ENCODE measurements at regions not wholly inside any gene's neighbourhood (a gene's known extent, or its start where the extent isn't known, plus 50 kb on each side); places are given as distances from the start of the nearest gene placed in this dataset.

DNA sequence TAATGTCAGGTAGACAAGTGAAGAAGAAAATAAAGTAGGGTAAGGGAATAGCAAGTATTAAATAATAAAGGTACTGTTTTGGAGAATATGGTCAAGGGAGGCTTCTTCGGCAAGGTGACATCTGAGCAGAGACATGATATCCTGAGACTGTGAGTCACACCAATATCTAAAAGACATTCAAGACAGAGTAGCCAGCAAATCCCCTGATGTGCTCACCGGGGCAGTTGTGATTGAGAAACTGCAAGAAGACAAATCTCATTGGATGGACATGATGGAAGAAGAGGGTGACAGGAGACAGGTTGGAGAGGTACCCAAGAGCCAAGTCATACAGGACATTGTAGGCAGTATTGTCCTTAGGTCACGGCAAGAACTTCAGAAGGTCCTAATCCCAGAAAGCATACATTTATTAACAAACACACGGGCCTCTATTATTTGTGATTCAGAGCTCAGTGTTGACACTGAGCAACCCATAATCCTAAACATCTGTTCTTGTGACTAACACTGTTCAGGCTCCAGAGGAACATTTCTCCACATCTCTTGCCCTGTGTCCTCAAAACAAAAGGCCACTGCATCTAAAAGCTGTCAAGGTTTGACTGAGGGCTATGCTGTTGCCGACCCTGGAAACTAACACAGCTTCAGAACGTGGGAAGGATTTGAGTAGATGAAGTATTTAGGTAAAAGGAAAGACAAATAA lies 258.7 kb upstream of the CLINT1 start:
- DNase-seq (ENCODE audit: low spot score), result no peak

DNA sequence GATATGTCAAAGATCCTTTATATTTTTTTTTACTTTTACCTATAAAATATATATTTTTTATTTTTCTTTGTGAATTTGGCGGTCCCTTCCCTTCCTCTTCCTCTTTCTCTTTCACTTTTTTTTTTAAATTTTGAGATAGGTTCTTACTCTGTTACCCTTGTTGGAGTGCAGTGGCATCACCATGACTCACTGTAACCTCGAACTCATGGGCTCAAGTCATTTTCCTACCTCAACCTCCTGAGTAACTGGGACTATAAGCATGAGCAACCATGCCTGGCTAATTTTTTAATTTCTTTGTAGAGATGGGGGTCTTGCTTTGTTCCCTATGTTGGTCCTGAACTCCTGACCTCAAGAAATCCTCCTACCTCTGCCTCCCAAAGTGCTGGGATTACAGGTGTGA lies 258.0 kb upstream of the CLINT1 start:
- DNase-seq (ENCODE audit: low spot score), result no peak

DNA sequence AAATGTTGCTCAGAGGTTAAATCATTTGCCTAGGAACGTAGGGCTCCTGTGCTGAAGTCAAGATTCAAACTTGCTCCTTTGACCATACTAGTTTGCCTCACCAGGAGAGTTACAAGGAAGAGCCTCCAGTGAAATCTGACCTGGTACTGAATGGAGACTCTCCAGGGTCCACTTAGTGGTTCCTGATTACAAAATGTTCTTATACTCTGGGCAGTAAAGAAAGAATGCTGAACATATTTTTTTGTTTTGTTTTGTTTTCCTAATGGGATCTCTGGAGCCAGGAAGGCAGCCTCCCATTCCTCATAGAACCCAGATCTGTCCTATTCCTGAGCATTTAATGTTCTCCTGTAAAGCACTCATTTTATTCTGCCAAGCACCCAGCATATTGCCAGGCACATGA lies 256.5 kb upstream of the CLINT1 start:
- no peak for DNase-seq (ENCODE audit: low spot score)

DNA sequence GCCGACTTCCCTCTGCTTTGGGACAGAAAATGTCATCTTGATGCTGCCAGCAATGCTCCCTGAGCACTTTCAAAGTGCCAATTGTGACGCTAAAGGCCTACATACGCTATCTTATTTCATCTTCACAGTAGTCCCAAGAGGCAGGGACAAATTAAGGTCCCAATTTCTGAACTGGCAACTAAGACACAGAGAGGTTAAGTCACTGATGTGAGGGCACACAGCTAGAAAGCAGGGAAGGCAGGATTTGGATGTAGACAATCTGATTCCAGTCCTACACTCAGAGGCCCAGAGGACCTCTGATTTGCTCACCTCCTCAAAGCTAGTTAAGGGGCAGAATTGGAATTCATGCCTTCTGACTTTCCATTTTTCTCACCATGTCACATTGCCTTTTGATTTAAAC lies 249.2 kb upstream of the CLINT1 start:
- no peak for DNase-seq (ENCODE audit: low spot score)

DNA sequence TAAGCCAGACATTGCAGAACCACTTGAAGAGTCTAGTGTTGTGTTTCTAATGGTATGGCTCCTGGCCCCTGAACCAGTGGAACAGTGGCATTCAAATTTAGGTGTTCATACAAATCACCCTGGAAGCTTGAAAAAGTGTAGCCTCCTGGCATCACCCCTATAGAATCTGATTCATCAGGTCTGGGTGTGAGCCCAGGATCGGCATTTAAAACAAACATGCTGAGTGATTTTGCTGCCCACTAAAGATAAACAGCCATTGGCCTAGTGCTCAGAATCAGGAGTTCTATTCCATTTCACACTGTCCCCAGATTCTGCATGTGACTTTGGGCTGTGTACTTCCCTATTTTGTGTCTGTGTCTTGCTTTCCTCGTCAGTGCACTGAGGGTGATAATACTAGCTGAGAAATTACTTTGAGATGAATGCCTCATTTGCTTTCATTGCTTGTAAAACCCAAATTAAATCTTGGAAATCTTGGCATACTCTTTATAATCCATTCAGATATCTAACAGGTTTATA lies 241.5 kb upstream of the CLINT1 start:
- DNase-seq (ENCODE audit: low spot score), result no peak

DNA sequence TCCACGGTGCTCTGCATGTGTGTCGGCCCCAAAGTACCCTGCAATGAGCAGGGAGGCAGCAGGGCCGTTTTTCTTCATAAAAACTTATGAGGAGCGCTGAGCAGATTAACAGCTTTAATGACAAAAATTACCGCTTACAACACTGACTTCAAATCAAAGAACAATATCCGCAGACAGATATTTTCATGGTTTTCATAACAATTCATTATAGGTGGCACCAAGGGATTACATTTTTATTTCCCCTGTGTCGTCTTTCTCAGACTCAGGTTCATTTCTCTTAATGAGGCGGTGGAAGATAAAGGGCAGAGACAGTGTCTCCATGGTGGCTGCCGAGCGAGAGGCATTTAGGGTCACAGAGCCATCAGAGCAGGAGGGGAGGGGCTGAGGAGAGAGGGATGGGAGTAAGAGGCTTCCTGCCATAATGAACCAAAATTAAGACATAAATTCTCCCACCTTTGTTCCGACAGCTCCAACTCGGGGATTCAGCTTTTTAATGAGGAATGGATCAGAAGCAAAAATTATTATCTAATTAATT lies 240.7 kb upstream of the CLINT1 start:
- no peak for DNase-seq (ENCODE audit: low spot score)

DNA sequence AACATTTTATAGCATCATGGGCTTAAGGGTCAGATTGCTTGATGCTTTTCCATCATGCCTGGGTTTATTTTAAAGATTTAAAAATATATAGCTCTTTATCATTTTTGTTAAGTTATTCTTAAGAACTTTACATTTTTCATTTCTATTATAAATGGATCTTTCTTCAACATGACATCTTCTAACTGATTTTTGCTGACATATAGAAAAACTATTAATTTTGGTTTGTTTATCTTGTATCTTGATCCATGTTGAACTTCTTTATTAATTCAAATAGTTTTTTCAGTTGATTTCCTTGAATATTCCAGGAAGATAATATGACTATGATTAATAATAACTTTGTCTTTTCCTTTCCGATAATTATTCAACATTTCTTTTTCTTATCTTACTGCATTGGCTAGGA lies 237.9 kb upstream of the CLINT1 start:
- DNase-seq (ENCODE audit: low spot score), result no peak

DNA sequence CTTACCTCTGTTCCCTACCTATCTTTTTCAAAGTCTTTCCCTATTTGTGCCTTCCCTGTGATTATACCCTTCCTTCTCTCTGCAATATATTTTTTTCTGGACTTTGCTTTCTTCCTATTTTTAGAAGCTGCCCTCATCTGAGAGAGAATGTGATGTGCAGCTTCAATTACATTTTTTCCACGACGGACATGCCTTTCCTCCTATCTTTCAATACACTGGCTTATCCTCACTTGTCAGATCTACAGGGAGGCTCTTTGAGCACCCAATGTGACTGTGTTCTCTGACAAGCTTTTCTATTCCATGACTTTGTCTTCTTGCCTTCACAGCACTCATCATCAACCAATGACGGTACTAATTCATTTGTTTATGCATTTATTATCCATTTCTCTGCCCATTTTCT lies 227.9 kb upstream of the CLINT1 start:
- DNase-seq (ENCODE audit: low spot score), result no peak

DNA sequence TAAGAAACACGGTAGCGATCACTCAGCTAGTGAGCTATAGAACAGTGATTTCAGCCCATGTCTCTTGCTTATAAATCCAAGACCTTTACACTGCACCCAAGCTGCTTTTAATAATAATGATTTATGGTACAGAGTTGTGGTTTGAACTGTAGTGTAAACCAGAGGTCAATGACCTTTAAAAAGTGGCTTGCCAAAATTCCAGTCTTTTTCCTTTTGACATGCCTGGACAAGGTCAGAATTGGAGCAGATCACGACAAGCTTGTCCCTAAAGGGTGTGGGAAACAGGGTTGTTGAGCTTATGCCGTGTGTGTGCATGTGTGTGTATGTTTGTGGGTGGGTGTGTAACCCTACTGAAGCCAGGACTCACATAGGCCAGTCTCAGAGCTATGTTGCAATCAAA lies 225.3 kb upstream of the CLINT1 start:
- DNase-seq (ENCODE audit: low spot score), result no peak

DNA sequence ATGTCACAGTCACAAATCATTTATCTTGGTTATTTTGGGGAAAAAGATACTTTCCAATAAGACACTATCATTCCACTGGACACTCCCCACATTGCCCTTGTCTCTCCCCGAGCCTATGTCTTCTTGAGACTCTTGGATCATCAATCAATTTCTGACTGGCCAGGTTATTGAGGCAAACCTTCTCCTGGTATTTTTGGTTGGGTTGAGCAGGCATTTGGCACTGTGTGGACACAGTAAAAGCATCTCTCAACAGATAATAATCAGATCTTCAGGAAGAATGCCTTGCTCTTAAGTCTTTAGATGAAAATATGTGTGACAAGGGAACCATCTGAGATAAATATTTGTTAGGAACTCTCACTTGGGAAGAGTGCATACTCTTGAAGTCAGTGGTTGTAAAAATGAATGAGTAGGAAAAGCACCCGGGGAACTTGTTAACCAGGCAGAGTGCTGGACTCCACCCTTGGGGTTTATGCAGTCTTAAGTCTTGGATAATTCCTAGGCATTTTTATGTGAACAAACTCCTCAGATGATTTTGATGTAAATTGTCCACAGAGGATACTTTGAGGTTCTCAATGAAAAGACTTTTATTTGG lies 223.8 kb upstream of the CLINT1 start:
- no peak for DNase-seq (ENCODE audit: low spot score)

DNA sequence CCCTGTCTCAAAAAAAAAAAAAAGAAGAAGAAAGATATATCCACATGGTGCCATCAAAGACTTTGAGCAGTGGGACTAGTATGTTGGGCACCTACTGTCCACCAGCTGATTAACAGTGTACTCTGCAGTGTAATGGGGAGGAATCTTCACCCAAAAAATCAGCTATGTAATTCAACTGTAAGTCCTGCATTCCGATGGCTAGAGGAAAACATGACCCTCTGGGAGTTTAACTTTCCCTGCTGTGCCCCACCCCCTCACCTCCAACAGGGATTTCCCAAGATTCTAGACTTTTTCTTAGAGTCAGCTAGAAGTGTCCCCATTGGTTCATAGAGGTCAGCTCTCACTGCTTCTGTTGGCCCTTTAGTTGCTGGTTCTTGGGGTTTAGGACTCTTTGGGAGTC lies 221.2 kb upstream of the CLINT1 start:
- DNase-seq (ENCODE audit: low spot score), result no peak

DNA sequence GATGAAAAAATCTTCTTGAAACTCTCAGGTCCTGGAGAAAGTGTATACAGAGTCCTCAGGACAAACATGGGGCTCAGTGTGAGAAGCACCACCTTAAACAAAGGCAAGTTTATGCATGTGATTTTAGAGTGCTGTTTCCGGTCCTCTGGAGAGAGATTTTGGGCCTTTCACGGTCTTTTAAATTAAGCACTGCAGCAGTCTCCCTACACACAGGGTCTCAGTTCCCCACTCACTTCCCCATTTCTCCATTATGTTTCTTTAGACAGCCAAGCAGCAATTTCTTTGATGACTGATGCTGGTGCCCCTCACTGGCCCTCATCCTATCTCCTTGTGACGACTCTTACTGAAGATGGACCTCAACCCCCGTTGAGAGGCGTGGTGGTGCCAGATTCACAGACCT lies 220.2 kb upstream of the CLINT1 start:
- no peak for DNase-seq (ENCODE audit: low spot score)

DNA sequence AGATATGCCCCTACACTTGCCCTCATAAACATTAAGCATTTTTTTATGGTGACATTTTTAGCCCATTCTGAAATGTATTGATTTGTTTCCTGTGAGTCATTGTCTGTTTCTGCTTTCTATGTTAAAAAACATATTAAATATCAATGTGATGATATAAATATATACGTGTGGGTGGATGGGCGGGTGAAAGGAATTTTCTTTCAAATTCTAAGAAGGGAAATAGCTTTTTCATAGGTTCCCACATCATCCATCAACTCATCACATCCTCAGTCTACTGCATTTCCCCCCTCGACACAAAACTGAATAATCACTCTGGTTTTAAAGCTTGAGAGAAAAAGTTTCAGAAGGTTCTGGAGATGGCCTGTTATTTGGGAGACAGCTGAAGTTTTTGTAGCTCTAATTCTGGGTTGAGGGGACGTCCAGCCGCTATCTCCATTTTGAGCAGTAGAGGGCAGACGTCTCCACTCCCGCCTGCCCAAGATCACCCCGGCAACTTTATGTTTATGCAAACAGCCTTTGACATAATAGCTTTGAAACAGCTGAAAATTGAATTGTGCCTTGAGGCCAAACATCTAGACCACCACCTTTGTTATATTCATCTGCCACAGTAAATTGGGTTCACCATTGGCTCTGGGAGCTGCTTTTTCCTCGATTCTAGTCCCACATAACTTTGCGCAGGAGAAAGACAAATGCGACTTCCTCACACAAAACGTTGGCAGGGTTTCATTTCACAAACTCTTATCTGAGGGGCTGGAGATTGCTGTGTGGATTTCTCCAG lies 216.2 kb upstream of the CLINT1 start:
- peak; percentile 30 for DNase-seq (ENCODE audit: low spot score)

DNA sequence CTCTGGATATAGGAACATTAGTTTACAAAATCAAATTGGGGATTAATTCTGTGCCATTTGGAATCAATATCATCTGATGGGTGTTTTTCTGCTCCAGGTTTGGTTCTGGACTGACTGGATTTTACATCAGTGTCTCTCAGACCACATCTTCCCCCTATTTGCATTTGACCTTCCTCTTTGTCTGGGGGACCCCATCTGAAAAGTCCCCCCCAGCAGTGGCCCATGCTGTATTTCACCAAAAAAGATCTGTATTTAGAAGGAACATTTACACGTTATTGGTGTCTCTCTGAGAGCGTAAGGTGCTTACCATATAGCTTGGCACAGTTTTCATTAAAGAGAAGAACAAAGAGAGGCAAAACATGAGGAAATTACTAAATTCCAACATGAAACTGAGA lies 215.6 kb upstream of the CLINT1 start:
- DNase-seq (ENCODE audit: low spot score), result no peak

DNA sequence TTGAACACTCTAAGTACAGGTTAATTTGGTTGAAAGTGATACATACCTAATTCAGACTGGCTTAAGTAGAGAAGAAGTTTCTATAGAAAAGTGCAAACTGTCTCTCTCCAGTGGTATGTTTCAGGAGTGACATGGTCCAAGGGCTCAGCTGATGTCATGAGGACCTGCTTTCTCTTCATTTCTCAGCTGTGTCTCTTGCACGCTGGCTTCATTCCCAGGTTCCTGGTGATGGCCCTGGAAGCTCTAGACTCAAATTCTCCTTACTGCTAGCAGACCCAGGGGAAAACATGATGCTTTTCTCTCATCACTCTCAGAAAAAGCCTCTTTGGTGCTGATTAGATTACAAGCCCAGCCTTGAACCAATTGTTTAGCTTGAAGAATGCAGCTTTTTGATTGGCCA lies 211.9 kb upstream of the CLINT1 start:
- DNase-seq (ENCODE audit: low spot score), result no peak

DNA sequence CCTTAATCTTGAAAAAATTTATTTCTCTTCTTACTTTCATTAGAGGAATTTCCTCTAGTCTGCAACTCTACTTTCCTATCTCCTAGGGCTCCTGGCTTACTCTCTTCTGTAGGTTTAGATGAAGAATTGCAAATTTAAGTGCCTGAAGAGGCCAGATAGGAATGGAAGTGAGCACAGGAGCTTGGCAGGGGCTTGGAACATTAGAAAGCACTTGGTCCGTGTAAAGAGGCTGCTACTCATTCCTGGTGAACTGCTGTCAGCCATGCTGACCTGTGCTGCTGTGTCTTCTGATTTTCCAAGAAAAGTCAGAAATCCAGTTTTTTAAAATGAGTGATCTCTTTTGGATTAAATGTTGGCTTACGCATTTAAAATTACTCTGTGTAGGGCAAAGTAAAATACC lies 210.9 kb upstream of the CLINT1 start:
- DNase-seq (ENCODE audit: low spot score), result no peak

DNA sequence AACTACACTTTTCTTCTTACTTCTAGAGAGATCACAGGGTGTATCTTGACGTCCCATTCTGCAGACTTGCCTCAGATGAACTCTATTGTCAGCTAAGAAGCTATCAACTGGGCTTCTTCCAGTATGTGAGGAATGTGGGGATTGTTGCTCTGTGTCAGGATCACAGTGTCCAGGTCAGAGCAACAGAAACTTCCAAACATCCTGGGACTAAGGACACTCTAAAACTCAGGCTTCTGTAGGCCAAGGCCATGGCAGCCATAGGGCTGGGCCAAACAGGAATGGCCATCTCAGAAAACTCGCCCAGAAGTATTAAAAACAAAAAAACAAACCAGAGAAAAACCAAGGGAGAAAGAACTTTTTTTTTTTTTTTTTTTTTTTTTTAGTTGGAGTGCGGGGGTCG lies 210.0 kb upstream of the CLINT1 start:
- no peak for DNase-seq (ENCODE audit: low spot score)

DNA sequence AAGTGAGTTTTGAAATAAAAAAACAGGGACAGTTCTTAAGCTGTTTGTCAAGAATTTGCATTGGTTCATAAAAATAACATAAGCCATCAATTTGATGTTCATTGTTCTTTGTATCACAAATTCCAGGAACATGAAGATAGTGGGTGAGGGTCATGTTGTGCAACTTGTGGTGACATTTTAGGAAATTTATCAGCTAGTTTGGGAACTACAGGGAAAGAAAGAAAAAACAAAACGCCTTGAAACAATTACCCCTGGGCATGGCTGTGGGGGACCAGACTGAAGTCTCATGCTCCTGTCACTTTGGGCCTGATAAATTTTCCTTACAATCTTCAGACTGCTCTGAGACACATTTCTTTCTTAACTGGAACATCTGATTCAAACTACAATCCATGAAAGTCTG lies 207.1 kb upstream of the CLINT1 start:
- no peak for DNase-seq (ENCODE audit: low spot score)

DNA sequence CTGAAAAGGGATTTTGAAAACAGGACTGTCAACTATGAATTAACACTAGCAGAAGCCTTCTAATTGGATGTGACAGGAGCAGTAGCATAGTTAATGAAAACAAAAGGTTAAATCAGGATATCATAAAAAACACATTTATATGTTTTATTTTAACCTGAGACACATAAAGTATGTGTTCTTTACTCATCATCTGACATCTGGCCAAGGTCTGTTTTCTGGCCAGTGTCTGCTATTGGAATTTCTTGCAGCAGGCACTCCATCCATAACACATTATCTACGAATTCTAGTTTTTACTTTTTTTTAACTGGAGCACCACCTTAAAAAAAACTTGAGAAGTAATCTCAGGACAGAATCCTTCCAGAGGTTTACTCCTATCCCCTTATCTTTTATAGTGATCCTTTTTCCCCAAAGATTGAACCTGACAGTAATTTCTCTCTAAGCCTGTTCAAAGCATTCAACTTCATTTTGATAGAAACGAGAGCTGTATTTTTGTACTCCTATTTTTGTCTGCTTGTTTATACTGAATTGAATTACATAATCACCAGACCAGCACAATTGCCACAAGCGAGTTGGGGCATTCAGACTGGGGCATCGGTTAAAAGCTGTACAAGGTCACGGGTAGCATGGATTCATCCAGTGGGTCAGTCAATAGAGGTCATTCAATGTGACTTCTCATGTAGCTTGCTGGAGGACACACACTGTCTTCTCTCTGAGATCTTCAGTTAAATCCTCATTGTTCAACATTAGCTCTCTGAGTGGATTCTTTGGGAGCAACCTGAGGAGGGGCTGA lies 205.6 kb upstream of the CLINT1 start:
- DNase-seq (ENCODE audit: low spot score), result no peak

DNA sequence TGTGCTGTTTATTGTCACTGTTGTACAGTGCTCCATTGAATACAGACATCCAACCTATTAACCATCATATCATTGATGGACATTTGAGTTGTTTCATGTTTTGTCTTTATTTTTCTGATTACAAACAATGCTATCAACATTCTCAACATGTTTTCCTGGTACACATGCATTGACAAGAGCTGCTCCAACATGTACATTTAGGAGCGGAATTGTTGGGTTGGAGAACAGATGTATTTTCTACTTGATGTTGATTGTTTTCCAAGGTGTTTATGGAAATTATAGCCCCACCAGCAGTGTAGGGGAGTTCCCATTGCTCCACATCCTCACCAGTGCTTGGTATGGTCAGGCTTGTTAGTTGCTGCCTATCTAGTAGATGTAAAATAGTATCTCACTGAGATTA lies 204.1 kb upstream of the CLINT1 start:
- no peak for DNase-seq (ENCODE audit: low spot score)

DNA sequence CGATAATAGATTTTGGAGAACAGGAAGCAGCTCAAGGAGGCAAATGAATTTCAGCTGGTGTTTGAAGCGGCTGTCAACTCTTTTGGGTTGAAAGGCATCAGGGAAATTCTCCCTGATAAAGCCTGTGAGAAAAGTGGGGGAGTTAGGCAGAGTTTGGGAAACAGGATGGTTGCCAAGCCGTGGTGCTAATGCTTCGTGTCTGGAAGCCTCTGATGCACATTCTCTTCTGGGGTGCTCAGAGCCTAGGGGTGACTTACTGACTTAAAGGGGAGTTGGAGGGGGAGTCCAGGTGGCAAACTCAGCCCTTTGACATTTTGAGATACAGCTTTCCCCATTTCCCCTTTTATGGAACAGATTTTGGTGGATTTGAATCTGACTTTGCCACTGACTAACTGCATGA lies 202.5 kb upstream of the CLINT1 start:
- no peak for DNase-seq (ENCODE audit: low spot score)

DNA sequence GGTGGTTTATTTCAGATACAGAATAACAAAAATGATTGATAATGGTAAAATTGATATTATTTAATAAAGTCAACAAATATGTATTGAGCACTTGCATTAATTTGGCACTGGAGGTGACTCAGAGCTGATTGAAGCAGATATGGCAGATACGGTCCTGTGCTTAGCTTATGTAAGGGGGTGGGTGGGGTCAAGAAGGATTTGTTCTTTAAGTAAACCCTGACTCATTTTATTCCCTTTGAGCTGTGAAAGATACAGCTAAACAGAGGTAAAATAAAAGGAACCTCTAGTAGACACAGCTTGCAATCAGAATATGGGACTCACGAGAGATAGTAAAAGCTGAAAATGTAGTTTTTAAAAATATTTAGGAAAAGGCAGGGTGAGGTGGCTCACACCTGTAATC lies 201.3 kb upstream of the CLINT1 start:
- DNase-seq (ENCODE audit: low spot score), result no peak

All from CD4-positive, alpha-beta T cell treated with Interleukin-6 at 100 ng/mL for 8 hours (primary cell).